DMS114 treated with DMSO at 0.1 percent for 48 hours (cell line): ENCODE measurements at regions not wholly inside any gene's neighbourhood (a gene's known extent, or its start where the extent isn't known, plus 50 kb on each side); places are given as distances from the start of the nearest gene placed in this dataset.
"Not testable (repeated sequence)": the region's sequence is repeated elsewhere in the genome, so short reads cannot be mapped to it uniquely, and the experiment has no call there.

Source experiments
- DNase-seq: peaks from one replicate; lab custom pipeline; 2025; ENCODE audit not compliant: unreplicated experiment; lab: John Stamatoyannopoulos, UW

DNA sequence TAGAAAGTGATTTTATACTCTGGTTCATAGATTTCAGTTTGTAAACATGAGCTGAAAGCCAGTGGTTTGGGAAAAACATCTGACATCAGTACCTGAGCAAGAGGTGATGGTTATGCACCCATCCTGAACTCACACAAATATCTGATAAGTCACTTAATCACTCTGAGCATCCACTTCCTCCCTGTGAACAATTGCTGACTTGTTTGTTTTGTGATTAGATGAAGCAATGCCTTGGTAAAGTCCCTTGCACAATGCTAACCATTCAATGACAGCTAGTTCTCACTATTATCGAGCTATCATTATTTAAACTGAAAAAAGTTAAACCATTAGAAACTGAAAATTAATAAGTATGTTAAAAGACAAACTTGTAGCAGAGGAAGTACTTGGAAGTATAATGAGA is 303.0 kb downstream of the PLOD2 start:
- DNase-seq: no peak

DNA sequence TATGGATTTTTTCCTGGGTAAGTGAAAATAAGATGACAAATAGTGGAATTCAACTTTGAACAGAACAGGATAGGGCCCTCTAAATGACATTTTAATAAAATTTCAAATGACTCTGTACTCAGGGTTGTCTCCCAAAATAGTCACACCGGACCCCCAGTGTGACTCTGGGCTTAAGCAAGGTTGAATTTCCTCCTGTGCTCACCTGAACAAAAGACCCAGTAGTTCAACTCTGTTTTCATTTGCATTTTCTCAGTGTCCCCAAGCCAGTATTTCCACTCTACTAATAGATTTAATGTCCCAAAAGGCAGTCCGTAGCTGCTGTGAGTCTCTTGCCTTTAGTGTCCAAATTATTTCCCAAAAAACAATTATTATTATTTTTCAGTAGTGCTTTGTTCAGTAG is 296.6 kb downstream of the PLOD2 start:
- no peak for DNase-seq

DNA sequence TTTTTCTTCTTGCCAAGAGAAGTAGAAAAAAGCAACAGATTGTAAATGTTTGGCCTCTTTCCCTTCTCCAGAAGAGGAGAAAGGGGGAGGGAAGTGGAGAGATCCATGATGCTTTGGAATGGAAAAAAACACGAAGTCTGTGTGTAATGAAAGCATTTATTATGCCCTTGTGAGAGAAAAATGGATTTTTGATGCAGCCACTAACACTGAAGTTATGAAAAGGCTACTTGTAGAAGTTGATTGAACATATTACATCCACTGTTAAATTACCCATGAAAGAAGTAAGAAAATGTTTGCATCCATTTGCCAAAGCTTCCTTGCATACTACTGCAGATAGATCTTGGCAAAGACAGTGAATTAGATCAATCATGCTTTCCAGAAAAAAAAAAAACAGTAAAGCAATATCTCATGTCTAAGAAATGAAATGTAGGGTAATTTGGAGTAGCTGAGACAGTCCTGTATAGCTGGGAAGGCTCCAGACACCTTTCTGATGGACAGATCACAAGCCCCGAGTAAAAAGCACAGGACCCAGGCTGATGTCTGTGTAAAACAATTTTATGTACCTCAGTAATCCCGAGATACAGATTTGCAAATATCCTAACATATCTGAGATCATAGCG is 295.5 kb downstream of the PLOD2 start:
- DNase-seq: no peak

DNA sequence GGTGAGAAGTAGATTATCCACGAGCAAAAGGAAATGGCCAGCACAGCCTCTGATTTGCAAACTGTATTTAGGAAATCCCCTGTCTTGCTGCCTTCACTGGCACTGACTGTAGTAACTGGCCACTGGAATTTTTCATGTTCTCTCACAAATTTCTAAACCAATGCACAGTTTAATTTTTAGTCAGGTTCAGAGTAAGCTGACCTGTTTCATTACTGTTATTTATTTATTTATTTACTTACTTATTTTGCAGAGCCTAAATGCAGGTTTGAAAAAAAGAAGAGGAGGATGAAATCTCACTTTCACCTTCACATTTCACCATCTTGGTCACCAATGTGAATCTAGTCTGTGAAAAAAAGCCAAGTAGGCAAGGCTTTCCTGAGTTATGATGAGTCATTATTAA is 291.0 kb downstream of the PLOD2 start:
- DNase-seq: no peak

DNA sequence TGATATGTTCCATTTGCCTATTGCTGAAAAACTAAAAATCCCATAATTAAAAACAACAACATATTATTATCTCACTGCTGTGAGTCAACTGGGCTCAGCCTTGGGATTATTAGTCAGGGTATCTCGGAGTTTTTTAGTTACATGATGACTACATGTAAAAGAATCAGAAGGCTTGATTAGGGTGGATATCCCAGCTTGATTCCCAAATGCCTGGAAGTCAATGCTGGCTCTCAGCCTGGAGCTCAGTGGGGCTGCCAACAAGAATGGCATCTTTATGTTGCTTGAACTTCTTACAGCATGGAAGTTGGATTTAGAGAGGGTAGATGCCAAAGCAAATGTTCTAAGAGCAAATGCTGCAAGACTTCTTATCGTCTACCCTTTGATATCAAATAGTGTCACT is 278.5 kb downstream of the PLOD2 start:
- DNase-seq: no peak

DNA sequence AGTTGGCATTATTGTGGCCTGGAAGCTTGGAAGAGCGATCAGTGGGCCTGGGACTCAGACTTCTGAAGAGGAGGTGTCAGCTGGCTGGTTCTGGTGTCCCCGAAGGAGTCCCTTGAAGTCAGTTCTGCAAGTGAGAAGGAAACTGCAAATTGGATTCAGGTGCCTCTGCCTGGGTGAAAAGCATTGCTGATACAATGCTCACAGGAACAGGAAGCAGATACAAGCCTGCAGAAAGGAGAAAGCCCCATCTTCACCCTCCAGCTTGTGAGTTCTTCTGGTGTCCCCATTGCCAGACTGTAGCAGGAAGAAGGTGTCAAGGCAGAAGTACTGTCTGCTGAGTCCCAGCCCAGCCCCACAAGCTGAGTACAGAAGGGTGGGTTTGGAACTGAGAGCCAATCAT is 271.3 kb downstream of the PLOD2 start:
- DNase-seq: no peak

DNA sequence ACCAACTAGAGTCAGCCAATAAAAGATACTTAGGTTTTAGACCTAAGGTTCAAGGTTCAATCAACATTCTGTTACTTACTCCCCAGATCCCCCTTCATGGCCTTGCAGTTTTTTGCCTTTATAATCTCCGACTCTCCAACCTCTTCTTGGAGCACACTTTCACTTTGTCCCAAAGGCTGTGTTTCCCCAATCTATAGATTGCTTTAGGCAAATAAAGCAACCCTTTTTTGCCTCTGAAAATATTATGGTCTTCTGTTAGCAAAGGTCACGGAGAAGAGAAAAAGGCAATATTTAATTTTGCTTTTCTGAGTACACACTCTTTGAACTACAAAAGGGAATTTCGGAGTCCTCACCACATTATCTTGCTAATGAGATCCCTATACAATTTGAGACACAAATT is 268.1 kb downstream of the PLOD2 start:
- no peak for DNase-seq

DNA sequence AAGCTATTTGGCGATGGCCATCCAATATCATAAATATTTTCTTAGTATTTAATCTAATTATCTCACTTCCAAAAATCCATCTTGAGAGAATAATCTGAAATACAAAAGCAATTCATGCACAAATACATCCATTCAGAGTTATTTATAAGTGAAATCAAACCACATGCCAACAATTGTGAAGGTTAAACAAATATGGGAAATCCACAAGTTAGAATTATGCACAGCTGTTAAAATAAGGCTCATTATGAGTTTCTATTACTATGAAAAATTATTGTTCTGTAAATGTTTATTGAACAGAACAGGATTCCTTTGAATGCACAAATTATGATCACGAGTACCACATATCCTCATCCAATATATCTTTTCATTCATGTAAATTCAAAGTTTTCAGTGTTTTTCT is 267.7 kb downstream of the PLOD2 start:
- no peak for DNase-seq

DNA sequence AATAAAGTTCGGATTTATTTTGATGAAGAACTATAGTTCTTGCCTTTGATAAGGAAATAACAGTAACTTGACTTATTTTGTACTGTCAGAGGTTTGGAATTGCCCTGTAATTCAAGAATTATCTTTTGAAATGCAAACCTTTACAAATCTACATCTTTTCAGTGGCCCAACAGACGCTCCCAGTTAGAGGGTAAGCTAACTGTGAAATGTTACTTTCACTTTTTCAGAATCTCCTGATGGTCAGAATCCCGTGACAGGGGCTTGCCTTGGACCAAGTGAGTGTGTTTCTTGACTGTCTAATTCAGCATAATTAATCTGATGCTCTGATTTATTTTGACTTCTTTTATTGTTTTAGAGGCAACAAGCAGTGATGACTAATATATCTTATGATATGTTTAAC is 262.5 kb downstream of the PLOD2 start:
- no peak for DNase-seq

DNA sequence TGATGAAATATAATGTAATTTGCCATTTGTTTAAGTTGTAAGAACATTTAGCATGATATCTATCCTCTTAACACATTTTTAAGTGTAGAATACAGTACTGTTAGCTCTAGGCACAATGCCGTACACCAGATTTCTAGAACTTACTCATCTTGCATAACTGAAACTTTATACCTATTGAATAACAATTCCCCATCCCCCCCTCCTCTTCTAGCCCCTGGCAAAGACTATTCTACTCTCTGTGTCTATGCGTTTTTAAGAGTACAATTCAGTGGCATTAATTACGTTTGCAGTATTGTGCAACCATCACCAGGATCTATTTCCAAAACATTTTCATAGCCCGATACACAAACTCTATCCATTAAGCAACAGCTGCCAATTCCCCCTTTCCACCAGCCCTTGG is 261.7 kb downstream of the PLOD2 start:
- no peak for DNase-seq

DNA sequence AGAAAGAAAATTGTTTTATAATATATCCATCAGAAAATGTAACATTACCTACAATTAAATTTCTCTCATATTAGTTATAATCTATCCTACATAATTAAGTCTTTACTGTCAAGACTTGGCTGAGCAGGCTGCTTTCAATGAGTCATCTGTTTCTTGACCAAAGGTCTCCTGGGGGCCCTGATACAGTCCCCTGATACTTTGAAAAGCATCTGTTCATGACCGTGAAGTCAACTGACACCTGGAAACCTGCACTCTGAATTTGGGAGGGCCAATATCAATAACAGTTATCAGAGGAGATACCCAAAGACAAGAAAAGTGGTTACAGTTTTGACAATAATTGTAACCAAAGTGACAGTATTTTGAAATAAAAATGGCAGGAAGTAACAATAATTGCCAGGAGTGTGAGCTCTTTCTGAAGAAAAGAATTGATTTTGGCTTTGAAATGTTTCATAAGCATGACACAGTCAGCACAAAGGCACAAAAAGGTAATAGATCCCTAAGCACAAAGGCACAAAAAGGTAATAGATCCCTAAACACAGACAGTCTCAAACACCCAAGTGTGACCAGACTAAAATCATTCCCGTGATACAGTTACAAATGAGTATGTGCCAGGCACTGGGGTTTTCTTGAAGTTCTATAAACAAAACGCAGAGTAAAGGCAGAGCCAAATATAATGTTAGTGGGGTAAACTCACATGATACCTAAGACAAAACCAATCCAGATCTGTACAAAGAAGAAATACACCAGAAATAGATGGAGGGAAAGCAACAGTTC is 260.7 kb downstream of the PLOD2 start:
- no peak for DNase-seq

DNA sequence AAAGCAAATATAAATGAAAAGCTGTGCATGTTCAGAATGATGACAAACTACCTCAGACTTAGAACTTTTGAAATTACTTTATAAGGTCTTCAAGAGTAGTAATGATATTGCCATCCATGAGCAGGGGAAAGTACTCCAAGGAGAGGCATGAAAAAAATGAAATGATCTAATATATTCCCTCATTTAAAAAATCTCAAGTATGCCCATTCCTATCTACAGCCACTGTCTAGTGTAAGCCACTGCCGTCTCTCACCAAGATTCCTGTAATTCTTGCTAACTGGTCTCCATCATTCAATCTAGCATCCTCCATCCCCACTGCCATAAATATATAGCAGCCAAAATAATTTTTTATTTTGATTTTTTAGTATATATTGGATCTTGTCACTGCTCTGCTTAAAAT is 258.8 kb downstream of the PLOD2 start:
- no peak for DNase-seq

DNA sequence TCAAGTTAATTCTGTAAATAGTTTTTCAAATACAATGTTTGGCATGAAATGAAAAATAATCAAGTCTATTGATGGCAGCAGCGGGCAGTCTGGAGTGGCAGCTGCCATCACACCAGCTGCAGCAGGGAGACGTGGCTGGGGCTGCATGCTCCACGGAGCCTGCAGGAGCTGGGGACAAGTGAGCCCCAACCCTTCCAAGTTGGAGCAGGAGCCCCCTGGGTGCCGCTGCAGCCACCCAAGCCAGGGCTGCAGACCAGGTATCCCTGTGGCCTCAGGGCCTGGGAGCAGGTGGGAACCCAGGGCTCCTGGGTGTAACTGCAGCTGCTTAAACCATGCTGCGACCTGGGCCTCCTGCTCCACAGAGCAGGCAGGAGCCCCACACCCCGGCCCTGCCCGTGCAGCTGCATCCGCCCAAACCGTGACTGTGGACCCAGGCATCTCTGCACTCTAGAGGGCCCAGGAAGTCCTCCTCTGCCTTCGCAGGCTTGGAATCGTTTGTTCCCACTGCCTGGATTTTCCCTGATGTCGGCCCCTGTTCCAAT is 257.4 kb downstream of the PLOD2 start:
- no peak for DNase-seq

DNA sequence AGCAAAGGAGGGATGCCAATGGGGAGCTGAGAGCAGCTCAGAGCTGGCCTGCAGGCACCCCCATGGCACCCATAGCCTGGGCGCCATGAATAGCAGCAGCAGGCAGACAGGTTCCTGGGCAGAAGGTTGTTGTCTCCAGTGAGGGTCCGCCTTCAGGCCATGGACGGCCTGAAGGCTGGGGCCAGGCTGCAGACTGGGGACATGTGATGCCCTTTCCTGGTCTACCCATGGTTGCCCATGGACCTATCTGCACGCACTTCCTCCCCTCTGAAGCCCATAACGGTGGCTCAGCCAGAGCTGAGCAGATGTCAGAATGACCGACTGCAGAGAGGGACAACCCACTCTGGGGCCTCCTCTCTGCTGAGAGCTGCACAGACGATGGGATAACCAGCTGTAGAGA is 256.8 kb downstream of the PLOD2 start:
- DNase-seq: no peak

DNA sequence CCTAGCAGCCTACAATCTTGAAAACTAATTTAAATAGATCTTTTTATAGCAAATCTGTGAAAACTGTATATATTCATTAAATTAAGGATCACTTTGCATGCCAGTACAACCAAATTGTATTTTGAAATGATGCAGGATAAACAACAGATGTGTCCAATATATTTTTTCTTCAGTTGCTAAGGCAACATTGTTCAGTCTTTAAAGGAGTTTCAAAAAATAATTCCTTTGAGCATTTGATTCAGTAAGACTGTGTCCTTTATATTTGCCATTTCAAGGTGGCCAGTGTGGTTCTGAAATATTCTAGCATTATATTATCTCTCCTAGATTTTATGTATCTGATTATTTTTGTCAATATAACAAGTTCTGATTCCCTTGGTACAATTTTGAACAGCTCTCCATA is 254.7 kb downstream of the PLOD2 start:
- no peak for DNase-seq

DNA sequence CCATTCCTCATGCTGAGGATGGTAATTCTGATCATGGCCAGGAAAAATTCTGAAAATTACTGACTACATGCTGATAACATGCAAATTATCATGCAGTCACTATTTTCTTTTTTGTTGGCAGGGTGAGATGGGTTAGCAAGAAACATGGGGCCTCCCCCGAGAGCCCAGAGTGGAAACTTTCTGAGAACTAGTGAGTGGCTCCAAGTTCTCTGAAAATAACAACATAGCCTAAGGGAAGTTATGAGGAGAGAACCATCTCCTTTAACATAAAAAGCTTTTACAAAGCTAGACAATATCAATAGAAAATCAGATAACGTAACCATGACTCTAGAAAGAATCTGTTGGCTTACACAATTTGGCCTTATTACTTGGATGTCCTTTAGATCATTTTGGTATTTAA is 254.2 kb downstream of the PLOD2 start:
- DNase-seq: no peak

DNA sequence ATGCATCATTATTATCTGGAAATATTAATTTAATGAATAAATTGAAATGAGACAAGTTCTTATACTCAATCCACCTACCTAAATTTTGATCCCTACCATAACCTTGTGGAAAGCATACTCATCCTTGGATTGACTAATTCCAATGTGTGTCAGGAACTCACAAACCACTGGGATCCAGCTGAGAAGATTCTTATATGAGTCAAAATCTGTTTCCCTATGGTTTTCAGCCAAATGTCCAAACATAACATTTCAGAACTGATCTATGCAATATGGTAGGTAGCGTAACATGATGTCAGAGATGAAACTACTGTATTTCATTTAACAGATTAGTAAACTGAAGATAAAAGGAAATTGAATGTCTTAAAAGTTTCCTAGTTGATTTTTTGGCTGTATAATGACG is 250.0 kb downstream of the PLOD2 start:
- no peak for DNase-seq

DNA sequence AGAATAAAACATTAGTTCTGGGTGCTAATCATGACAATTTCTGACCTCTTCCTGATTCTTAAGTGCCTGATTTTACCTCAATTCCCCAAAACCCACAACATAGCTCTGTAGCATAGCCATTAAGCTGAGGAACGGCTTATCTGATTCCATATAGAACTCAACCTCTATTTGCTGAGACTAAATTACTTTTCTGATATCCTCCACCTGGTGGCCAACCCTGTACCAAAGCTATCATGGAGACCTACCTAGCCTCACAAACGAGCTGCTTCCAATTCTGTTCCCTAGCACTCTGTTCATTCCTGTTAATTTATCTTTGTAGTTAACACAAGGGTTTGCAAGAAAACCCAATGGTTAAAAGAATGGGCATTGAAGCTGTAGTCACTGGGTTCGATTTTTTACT is 245.2 kb downstream of the PLOD2 start:
- no peak for DNase-seq

DNA sequence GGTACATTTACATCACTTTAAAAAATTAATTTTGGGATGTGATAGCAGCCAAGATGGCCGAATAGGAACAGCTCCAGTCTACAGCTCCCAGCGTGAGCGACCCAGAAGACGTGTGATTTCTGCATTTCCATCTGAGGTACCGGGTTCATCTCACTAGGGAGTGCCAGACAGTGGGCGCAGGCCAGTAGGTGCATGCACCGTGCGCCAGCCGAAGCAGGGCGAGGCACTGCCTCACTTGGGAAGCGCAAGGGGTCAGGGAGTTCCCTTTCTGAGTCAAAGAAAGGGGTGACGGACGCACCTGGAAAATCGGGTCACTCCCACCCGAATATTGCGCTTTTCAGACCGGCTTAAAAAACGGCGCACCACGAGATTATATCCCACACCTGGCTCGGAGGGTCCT is 233.2 kb downstream of the PLOD2 start:
- DNase-seq: not testable (repeated sequence)

DNA sequence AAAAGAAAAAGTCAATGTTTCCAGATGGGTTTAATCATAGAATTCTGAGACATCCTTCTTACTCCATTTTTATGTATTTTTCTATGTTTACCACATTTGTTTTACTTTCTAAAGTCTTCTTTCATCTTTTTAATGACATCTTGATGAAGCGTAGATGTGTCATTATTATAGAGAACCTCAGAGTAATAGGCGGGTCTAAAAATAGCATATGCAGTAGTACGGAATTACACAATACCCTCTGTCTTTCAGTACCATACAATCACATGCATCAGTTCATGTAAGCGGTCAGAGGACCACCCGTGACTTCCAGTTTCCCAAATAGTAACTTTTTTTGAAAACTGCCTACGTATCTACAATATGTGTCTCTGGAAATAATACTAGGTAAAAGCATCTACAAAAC is 224.0 kb downstream of the PLOD2 start:
- DNase-seq: no peak

DNA sequence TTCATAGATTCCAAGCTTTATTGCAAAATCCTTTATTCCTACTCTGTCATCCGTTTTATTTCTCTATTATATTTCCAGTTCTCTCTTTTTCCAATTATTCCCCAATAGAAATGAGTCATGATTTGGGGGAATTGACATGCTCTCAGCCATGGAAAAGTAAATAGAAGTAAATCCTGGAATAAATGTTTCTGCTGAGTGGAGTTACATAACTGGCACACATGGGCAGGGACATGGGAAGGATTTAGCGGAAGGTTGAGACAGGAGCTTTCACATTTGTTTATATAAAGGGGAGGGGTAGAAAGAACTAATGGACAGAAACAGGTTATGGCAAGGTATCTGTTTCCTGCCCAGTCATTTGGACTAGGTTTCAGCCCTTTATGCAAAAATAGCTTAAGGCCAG is 221.6 kb downstream of the PLOD2 start:
- DNase-seq: no peak

DNA sequence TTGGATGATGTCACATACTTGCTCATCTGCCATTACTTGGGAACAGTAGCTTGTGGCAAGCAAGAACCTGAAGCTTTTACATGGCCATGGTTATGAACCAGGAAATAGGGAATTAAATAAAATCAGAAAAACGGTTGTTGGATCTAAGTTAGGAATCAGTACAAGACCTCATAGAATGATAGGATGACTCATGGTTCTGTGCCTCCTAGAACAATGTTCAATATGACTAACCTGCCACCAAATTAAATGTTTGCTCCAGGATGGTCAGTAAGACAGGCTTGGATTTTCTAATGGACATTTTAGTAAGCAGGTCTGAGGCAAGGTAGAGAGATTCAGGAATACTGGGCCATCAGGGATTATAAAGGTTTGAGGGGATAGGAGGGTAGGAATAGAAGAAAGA is 218.9 kb downstream of the PLOD2 start:
- DNase-seq: no peak

DNA sequence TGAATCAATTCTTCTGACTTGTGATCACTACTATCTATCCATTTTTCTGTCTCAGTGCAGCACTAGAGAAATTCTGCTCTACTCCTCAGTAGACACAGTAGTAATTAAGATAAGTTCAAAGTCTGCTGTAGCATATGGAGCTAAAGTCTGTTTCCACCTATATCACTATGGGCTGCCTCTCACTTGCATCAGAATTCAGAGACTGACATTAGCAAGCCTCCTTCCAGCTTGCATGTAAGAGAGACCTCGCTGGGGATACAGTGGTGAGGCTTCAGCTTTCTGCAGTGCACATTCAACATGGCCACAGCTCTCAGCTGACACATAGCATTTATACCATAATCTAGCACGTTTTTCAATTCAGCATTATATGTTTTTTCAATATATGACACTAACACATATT is 217.0 kb downstream of the PLOD2 start:
- no peak for DNase-seq
